ENCODE measurements at regions not wholly inside any gene's neighbourhood (a gene's known extent, or its start where the extent isn't known, plus 50 kb on each side); places are given as distances from the start of the nearest gene placed in this dataset.

- no peak for DNase-seq
Measured at GRCh38 chr2:136257893-136258292, 139.9 kb upstream of the CXCR4 start.

GRCh38 chr2:136255648-136256461 lies 137.9 kb upstream of the CXCR4 start:
- DNase-seq: peak; percentile 35

GRCh38 chr2:136255127-136255526 lies 137.2 kb upstream of the CXCR4 start:
- DNase-seq: no peak

- no peak for DNase-seq
Measured at GRCh38 chr2:136254681-136255080, 136.7 kb upstream of the CXCR4 start.

- no peak for DNase-seq
Measured at GRCh38 chr2:136253288-136254004, 135.5 kb upstream of the CXCR4 start.

- no peak for DNase-seq
Measured at GRCh38 chr2:136251885-136252585, 134.1 kb upstream of the CXCR4 start.

GRCh38 chr2:136251197-136251884 lies 133.4 kb upstream of the CXCR4 start:
- no peak for DNase-seq

- DNase-seq: no peak
Measured at GRCh38 chr2:136250131-136250530, 132.2 kb upstream of the CXCR4 start.

GRCh38 chr2:136248907-136249306 lies 131.0 kb upstream of the CXCR4 start:
- no peak for DNase-seq

GRCh38 chr2:136248242-136248641 lies 130.3 kb upstream of the CXCR4 start:
- DNase-seq: no peak

GRCh38 chr2:136247204-136247950 lies 129.4 kb upstream of the CXCR4 start:
- DNase-seq: no peak

- no peak for DNase-seq
Measured at GRCh38 chr2:136246086-136246669, 128.2 kb upstream of the CXCR4 start.

- DNase-seq: no peak
Measured at GRCh38 chr2:136245211-136245610, 127.3 kb upstream of the CXCR4 start.

GRCh38 chr2:136244536-136244885 lies 126.6 kb upstream of the CXCR4 start:
- no peak for DNase-seq

- no peak for DNase-seq
Measured at GRCh38 chr2:136243638-136244535, 125.9 kb upstream of the CXCR4 start.

GRCh38 chr2:136242687-136243277 lies 124.8 kb upstream of the CXCR4 start:
- no peak for DNase-seq

GRCh38 chr2:136242100-136242499 lies 124.2 kb upstream of the CXCR4 start:
- no peak for DNase-seq

- no peak for DNase-seq
Measured at GRCh38 chr2:136239079-136239685, 121.2 kb upstream of the CXCR4 start.

- DNase-seq: peak; percentile 18
Measured at GRCh38 chr2:136238286-136239078, 120.5 kb upstream of the CXCR4 start.

All from GDM1 (cell line).